ENCODE measurements at regions not wholly inside any gene's neighbourhood (a gene's known extent, or its start where the extent isn't known, plus 50 kb on each side); places are given as distances from the start of the nearest gene placed in this dataset.

DNA sequence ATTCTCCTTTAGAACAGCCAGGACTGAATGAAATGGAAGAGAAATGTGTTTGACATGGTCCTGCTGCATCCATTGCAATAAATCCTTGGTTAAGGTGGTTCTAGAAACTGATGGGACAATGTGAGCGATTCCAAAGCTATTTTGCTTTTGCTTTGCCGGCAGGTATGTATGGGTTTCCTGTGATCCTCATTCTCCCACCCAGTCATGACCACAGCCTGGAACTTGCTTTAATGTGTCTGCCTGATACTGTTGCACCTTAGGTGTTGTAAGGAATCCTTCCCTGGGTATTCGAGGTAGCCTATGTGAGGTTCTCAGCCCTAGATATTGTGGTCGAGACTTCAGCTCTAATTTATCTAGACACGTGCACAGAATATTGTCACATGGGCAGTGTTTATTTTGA lies 86.1 kb downstream of the ZNF518B start:
- H3K36me3 ChIP-seq (replicated peaks in 1 of 2; ENCODE audit: control insufficient read depth in 2 of 2, insufficient read depth in 2 of 2, low read length in 2 of 2): no peaks in the 10 kb centered on the region
- peaks cover 2 to 3% of the 10 kb centered on the region in 2 donors for H3K4me1 ChIP-seq (ENCODE audit: control insufficient read depth in 2 of 2, insufficient read depth in 1 of 2, low read depth in 1 of 2, low read length in 2 of 2)
- no peaks in the 10 kb centered on the region for H3K9me3 ChIP-seq (replicated peaks in 1 of 2; ENCODE audit: control insufficient read depth in 2 of 2, insufficient read depth in 1 of 2, low read depth in 1 of 2, low read length in 2 of 2)
- no peak overlapping the region for H3K23ac ChIP-seq (ENCODE audit: low read depth, low read length, poor library complexity)
- no peak overlapping the region for H2BK5ac ChIP-seq (ENCODE audit: low read length)
- no peak overlapping the region for H2AFZ ChIP-seq (ENCODE audit: low read length)
- no peak overlapping the region for H2BK12ac ChIP-seq (ENCODE audit: low read length)
- H2AK5ac ChIP-seq (ENCODE audit: low read depth, low read length): no peak overlapping the region
- H3K9ac ChIP-seq (ENCODE audit: low read depth, low read length, poor library complexity): no peak overlapping the region
- no peak overlapping the region for H4K8ac ChIP-seq (ENCODE audit: low read depth, low read length)
- no peaks in the 10 kb centered on the region for H3K79me1 ChIP-seq (ENCODE audit: low read depth, low read length)
- H3K27me3 ChIP-seq (ENCODE audit: control insufficient read depth in 3 of 3, insufficient read depth in 3 of 3, low read depth in 1 of 3, low read length in 3 of 3): no peaks in the 10 kb centered on the region
- no peak overlapping the region for H3K4me3 ChIP-seq (ENCODE audit: low read length in 2 of 2)
- no peak overlapping the region for H3K14ac ChIP-seq (ENCODE audit: low read length)
- H3K4ac ChIP-seq (ENCODE audit: low read length): no peak overlapping the region
- no peak overlapping the region for H3K4me2 ChIP-seq (ENCODE audit: insufficient read depth, low read length, poor library complexity, severe bottlenecking)
- H2BK15ac ChIP-seq (ENCODE audit: low read length): no peak overlapping the region
- H4K91ac ChIP-seq (ENCODE audit: low read depth, low read length, poor library complexity): no peak overlapping the region
- no peak overlapping the region for H3K18ac ChIP-seq (ENCODE audit: low read length)
- WGBS, 2 donors (ENCODE audit: extremely low coverage in 2 of 2, insufficient read length in 2 of 2, insufficient replicate concordance in 1 of 2): no CpG with 5 or more reads among the region's 5 CpGs
- H3K27ac ChIP-seq (replicated peaks; ENCODE audit: low read length): no peak overlapping the region
- H2BK120ac ChIP-seq (ENCODE audit: low read depth, low read length): no peak overlapping the region
- no peak for DNase-seq (ENCODE audit: low spot score)

DNA sequence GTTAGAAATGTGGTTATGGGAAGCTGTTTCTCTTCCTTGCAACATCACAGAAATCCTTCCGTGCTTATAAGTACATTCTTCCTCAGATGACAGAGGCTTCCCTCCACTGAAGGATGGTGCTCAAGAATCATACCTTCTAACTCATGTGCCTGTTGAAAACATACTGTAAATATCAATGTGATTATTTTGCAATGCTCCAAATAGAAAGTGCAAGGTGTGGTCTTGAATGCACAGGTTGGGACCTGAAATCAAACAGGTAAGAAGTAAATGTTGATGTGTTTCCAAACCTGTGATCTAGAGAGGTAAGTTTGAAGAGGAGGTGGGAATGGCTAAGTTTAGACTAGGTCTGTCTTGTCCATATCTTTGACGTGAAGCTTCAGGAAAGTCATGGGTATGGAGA lies 87.7 kb downstream of the ZNF518B start:
- H3K9ac ChIP-seq (ENCODE audit: low read depth, low read length, poor library complexity): no peak overlapping the region
- DNase-seq (ENCODE audit: low spot score): no peak
- WGBS, 2 donors (ENCODE audit: extremely low coverage in 2 of 2, insufficient read length in 2 of 2, insufficient replicate concordance in 1 of 2): no CpG with 5 or more reads among the region's 2 CpGs

DNA sequence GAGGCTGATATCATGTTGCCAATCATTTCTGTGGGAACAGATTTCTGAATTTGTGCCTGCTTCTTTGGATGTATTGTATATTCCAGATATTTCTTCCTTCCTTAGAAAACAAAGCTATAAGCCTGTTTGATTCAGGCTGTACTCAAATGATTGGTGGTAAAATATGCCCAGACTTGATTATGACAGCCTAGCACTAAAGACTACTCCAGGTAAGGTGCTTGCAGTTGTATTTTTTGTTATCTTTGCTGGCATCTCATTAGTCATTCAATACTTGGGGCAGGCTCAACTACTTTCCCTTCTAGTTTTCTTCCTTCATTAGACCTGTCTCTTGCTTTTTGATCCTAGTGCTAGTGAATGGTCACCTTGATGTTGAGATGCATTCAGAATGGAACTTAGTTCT lies 90.6 kb downstream of the ZNF518B start:
- no peaks in the 10 kb centered on the region for H3K79me1 ChIP-seq (ENCODE audit: low read depth, low read length)
- H2BK12ac ChIP-seq (ENCODE audit: low read length): no peak overlapping the region
- no peak overlapping the region for H3K27ac ChIP-seq (replicated peaks; ENCODE audit: low read length)
- no peaks in the 10 kb centered on the region for H3K27me3 ChIP-seq (ENCODE audit: control insufficient read depth in 3 of 3, insufficient read depth in 3 of 3, low read depth in 1 of 3, low read length in 3 of 3)
- no peak overlapping the region for H3K14ac ChIP-seq (ENCODE audit: low read length)
- H2BK120ac ChIP-seq (ENCODE audit: low read depth, low read length): no peak overlapping the region
- no peak overlapping the region for H2BK15ac ChIP-seq (ENCODE audit: low read length)
- H3K4me2 ChIP-seq (ENCODE audit: insufficient read depth, low read length, poor library complexity, severe bottlenecking): no peak overlapping the region
- no peak overlapping the region for H3K18ac ChIP-seq (ENCODE audit: low read length)
- H3K4me1 ChIP-seq (ENCODE audit: control insufficient read depth in 2 of 2, insufficient read depth in 1 of 2, low read depth in 1 of 2, low read length in 2 of 2): no peaks in the 10 kb centered on the region
- no peak overlapping the region for H4K8ac ChIP-seq (ENCODE audit: low read depth, low read length)
- no peak overlapping the region for H3K23ac ChIP-seq (ENCODE audit: low read depth, low read length, poor library complexity)
- no peak overlapping the region for H3K4ac ChIP-seq (ENCODE audit: low read length)
- no peaks in the 10 kb centered on the region for H3K36me3 ChIP-seq (replicated peaks in 1 of 2; ENCODE audit: control insufficient read depth in 2 of 2, insufficient read depth in 2 of 2, low read length in 2 of 2)
- H2AK5ac ChIP-seq (ENCODE audit: low read depth, low read length): no peak overlapping the region
- H3K4me3 ChIP-seq (ENCODE audit: low read length in 2 of 2): no peak overlapping the region
- no peaks in the 10 kb centered on the region for H3K9me3 ChIP-seq (replicated peaks in 1 of 2; ENCODE audit: control insufficient read depth in 2 of 2, insufficient read depth in 1 of 2, low read depth in 1 of 2, low read length in 2 of 2)
- H4K91ac ChIP-seq (ENCODE audit: low read depth, low read length, poor library complexity): no peak overlapping the region
- no peak overlapping the region for H2AFZ ChIP-seq (ENCODE audit: low read length)
- no peak overlapping the region for H3K9ac ChIP-seq (ENCODE audit: low read depth, low read length, poor library complexity)
- DNase-seq (ENCODE audit: low spot score): no peak
- no peak overlapping the region for H2BK5ac ChIP-seq (ENCODE audit: low read length)

More for the DNA sequence above, 87.7 kb downstream of the ZNF518B start:
- peaks cover 2 to 3% of the 10 kb centered on the region in 2 donors for H3K4me1 ChIP-seq (ENCODE audit: control insufficient read depth in 2 of 2, insufficient read depth in 1 of 2, low read depth in 1 of 2, low read length in 2 of 2)
- no peak overlapping the region for H2BK120ac ChIP-seq (ENCODE audit: low read depth, low read length)
- H4K91ac ChIP-seq (ENCODE audit: low read depth, low read length, poor library complexity): no peak overlapping the region
- H3K9me3 ChIP-seq (replicated peaks in 1 of 2; ENCODE audit: control insufficient read depth in 2 of 2, insufficient read depth in 1 of 2, low read depth in 1 of 2, low read length in 2 of 2): no peaks in the 10 kb centered on the region
- no peak overlapping the region for H3K18ac ChIP-seq (ENCODE audit: low read length)
- no peak overlapping the region for H2AFZ ChIP-seq (ENCODE audit: low read length)
- H2BK15ac ChIP-seq (ENCODE audit: low read length): no peak overlapping the region
- no peaks in the 10 kb centered on the region for H3K79me1 ChIP-seq (ENCODE audit: low read depth, low read length)
- H3K14ac ChIP-seq (ENCODE audit: low read length): no peak overlapping the region
- H4K8ac ChIP-seq (ENCODE audit: low read depth, low read length): no peak overlapping the region
- H3K27me3 ChIP-seq (ENCODE audit: control insufficient read depth in 3 of 3, insufficient read depth in 3 of 3, low read depth in 1 of 3, low read length in 3 of 3): no peaks in the 10 kb centered on the region
- no peak overlapping the region for H3K4me3 ChIP-seq (ENCODE audit: low read length in 2 of 2)
- no peak overlapping the region for H2BK5ac ChIP-seq (ENCODE audit: low read length)
- H3K36me3 ChIP-seq (replicated peaks in 1 of 2; ENCODE audit: control insufficient read depth in 2 of 2, insufficient read depth in 2 of 2, low read length in 2 of 2): no peaks in the 10 kb centered on the region
- H3K27ac ChIP-seq (replicated peaks; ENCODE audit: low read length): no peak overlapping the region
- no peak overlapping the region for H3K4ac ChIP-seq (ENCODE audit: low read length)
- no peak overlapping the region for H3K4me2 ChIP-seq (ENCODE audit: insufficient read depth, low read length, poor library complexity, severe bottlenecking)
- H2BK12ac ChIP-seq (ENCODE audit: low read length): no peak overlapping the region
- no peak overlapping the region for H2AK5ac ChIP-seq (ENCODE audit: low read depth, low read length)
- H3K23ac ChIP-seq (ENCODE audit: low read depth, low read length, poor library complexity): no peak overlapping the region

DNA sequence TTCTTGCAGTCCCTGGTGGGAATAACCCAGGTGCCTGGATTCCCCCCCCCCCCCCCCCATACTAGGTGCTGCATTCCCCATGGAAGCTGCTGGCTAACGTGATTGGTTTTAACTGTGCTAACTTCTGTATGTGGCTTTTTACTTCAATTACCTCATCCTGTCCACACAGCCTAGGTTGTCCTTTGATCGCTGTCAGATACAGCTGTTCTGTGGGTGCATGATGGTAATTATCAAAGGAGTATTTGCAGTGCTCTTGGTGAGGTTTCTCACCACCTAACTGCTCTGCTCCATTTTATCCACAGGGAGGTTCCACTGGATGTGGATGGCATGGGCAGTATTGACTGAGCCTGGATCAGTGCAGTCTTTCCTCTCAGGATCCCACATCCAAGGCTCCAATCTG lies 93.0 kb downstream of the ZNF518B start:
- H3K4ac ChIP-seq (ENCODE audit: low read length): no peak overlapping the region
- no peak overlapping the region for H2BK5ac ChIP-seq (ENCODE audit: low read length)
- no peaks in the 10 kb centered on the region for H3K9me3 ChIP-seq (replicated peaks in 1 of 2; ENCODE audit: control insufficient read depth in 2 of 2, insufficient read depth in 1 of 2, low read depth in 1 of 2, low read length in 2 of 2)
- H3K36me3 ChIP-seq (replicated peaks in 1 of 2; ENCODE audit: control insufficient read depth in 2 of 2, insufficient read depth in 2 of 2, low read length in 2 of 2): no peaks in the 10 kb centered on the region
- H2BK12ac ChIP-seq (ENCODE audit: low read length): no peak overlapping the region
- no CpG with 5 or more reads among the region's 2 CpGs for WGBS, 2 donors (ENCODE audit: extremely low coverage in 2 of 2, insufficient read length in 2 of 2, insufficient replicate concordance in 1 of 2)
- H3K9ac ChIP-seq (ENCODE audit: low read depth, low read length, poor library complexity): no peak overlapping the region
- no peaks in the 10 kb centered on the region for H3K79me1 ChIP-seq (ENCODE audit: low read depth, low read length)
- no peak overlapping the region for H3K23ac ChIP-seq (ENCODE audit: low read depth, low read length, poor library complexity)
- no peak overlapping the region for H2BK15ac ChIP-seq (ENCODE audit: low read length)
- H4K8ac ChIP-seq (ENCODE audit: low read depth, low read length): no peak overlapping the region
- no peak overlapping the region for H4K91ac ChIP-seq (ENCODE audit: low read depth, low read length, poor library complexity)
- no peak overlapping the region for H3K4me2 ChIP-seq (ENCODE audit: insufficient read depth, low read length, poor library complexity, severe bottlenecking)
- H2AK5ac ChIP-seq (ENCODE audit: low read depth, low read length): no peak overlapping the region
- no peak for DNase-seq (ENCODE audit: low spot score)
- H3K4me1 ChIP-seq (ENCODE audit: control insufficient read depth in 2 of 2, insufficient read depth in 1 of 2, low read depth in 1 of 2, low read length in 2 of 2): no peaks in the 10 kb centered on the region
- H3K27ac ChIP-seq (replicated peaks; ENCODE audit: low read length): no peak overlapping the region
- no peaks in the 10 kb centered on the region for H3K27me3 ChIP-seq (ENCODE audit: control insufficient read depth in 3 of 3, insufficient read depth in 3 of 3, low read depth in 1 of 3, low read length in 3 of 3)
- H3K18ac ChIP-seq (ENCODE audit: low read length): no peak overlapping the region
- H3K14ac ChIP-seq (ENCODE audit: low read length): no peak overlapping the region
- no peak overlapping the region for H2BK120ac ChIP-seq (ENCODE audit: low read depth, low read length)
- H2AFZ ChIP-seq (ENCODE audit: low read length): no peak overlapping the region
- no peak overlapping the region for H3K4me3 ChIP-seq (ENCODE audit: low read length in 2 of 2)
